ENCODE measurements at regions not wholly inside any gene's neighbourhood (a gene's known extent, or its start where the extent isn't known, plus 50 kb on each side); places are given as distances from the start of the nearest gene placed in this dataset.

GRCh38 chr7:68444042-68444441 lies 1154.2 kb upstream of the AUTS2 start:
- Histone ChIP-seq H3K27me3 (ENCODE audit: low read depth) (no peaks in the 10 kb centered on the region), H3K9me3 (replicated peaks) (peaks cover 6% of the 10 kb centered on the region), H3K27ac (replicated peaks) (no peak overlapping the region), H3K4me3 (no peak overlapping the region), H3K4me1 (no peaks in the 10 kb centered on the region), H3K36me3 (no peaks in the 10 kb centered on the region)
- DNase-seq, result no peak
- intact Hi-C loops (cut with micrococcal nuclease), result no loop called here
- TF ChIP-seq CTCF (IDR thresholded peaks at IDR 0.05; ENCODE audit: borderline replicate concordance), result no peak

GRCh38 chr7:68444956-68445355 lies 1153.3 kb upstream of the AUTS2 start:
- Histone ChIP-seq H3K9me3 (replicated peaks) (no peaks in the 10 kb centered on the region), H3K36me3 (no peaks in the 10 kb centered on the region), H3K27ac (replicated peaks) (no peak overlapping the region), H3K4me1 (no peaks in the 10 kb centered on the region), H3K27me3 (ENCODE audit: low read depth) (no peaks in the 10 kb centered on the region), H3K4me3 (no peak overlapping the region)
- TF ChIP-seq CTCF (IDR thresholded peaks at IDR 0.05; ENCODE audit: borderline replicate concordance), result no peak
- intact Hi-C loops (cut with micrococcal nuclease), result no loop called here
- DNase-seq, result no peak

- Histone ChIP-seq H3K9me3 (replicated peaks) (no peaks in the 10 kb centered on the region), H3K4me1 (no peaks in the 10 kb centered on the region), H3K36me3 (no peaks in the 10 kb centered on the region), H3K27me3 (ENCODE audit: low read depth) (no peaks in the 10 kb centered on the region), H3K4me3 (no peak overlapping the region), H3K27ac (replicated peaks) (no peak overlapping the region)
- intact Hi-C loops (cut with micrococcal nuclease), result no loop called here
- no peak for DNase-seq
- no peak for TF ChIP-seq CTCF (IDR thresholded peaks at IDR 0.05; ENCODE audit: borderline replicate concordance)
Observed at GRCh38 chr7:68446183-68446582, 1152.1 kb upstream of the AUTS2 start.

- no peaks in the 10 kb centered on the region for H3K27me3 ChIP-seq (ENCODE audit: low read depth)
- DNase-seq, result no peak
- H3K27ac ChIP-seq (replicated peaks), result no peak overlapping the region
- H3K36me3 ChIP-seq, result no peaks in the 10 kb centered on the region
- no peaks in the 10 kb centered on the region for H3K9me3 ChIP-seq (replicated peaks)
- intact Hi-C loops (cut with micrococcal nuclease), result no loop called here
- no peaks in the 10 kb centered on the region for H3K4me1 ChIP-seq
- H3K4me3 ChIP-seq, result no peak overlapping the region
- no peak for TF ChIP-seq CTCF (IDR thresholded peaks at IDR 0.05; ENCODE audit: borderline replicate concordance)
Observed at GRCh38 chr7:68449099-68449498, 1149.2 kb upstream of the AUTS2 start.

GRCh38 chr7:68449816-68450215 lies 1148.5 kb upstream of the AUTS2 start:
- H3K9me3 ChIP-seq (replicated peaks), result no peaks in the 10 kb centered on the region
- TF ChIP-seq CTCF (IDR thresholded peaks at IDR 0.05; ENCODE audit: borderline replicate concordance), result no peak
- no peak overlapping the region for H3K4me3 ChIP-seq
- DNase-seq, result no peak
- no peaks in the 10 kb centered on the region for H3K36me3 ChIP-seq
- intact Hi-C loops (cut with micrococcal nuclease), result no loop called here
- H3K27me3 ChIP-seq (ENCODE audit: low read depth), result peaks cover 3% of the 10 kb centered on the region
- no peaks in the 10 kb centered on the region for H3K4me1 ChIP-seq
- no peak overlapping the region for H3K27ac ChIP-seq (replicated peaks)

- Histone ChIP-seq H3K4me3 (no peak overlapping the region), H3K27me3 (ENCODE audit: low read depth) (peaks cover 22% of the 10 kb centered on the region), H3K4me1 (no peaks in the 10 kb centered on the region), H3K36me3 (no peaks in the 10 kb centered on the region), H3K27ac (replicated peaks) (no peak overlapping the region), H3K9me3 (replicated peaks) (peaks cover 7% of the 10 kb centered on the region)
- no peak for DNase-seq
- no peak for TF ChIP-seq CTCF (IDR thresholded peaks at IDR 0.05; ENCODE audit: borderline replicate concordance)
- intact Hi-C loops (cut with micrococcal nuclease), result no loop called here
Observed at GRCh38 chr7:68454931-68455330, 1143.3 kb upstream of the AUTS2 start.
